Skeletal muscle satellite cell (primary cell): ENCODE measurements at regions not wholly inside any gene's neighbourhood (a gene's known extent, or its start where the extent isn't known, plus 50 kb on each side); places are given as distances from the start of the nearest gene placed in this dataset.
A peak's percentile ranks its signal among the peaks of the same experiment; 100 is the strongest.
"Not testable (repeated sequence)": the region's sequence is repeated elsewhere in the genome, so short reads cannot be mapped to it uniquely, and the experiment has no call there.

ENCODE experiments used
- H3K27me3 ChIP-seq: 2 replicates; pipeline ENCODE4 v1.7.0; 2013; ENCODE audit warnings: low read length; ENCODE audit not compliant: control insufficient read depth, insufficient read depth
- H3K36me3 ChIP-seq: 2 replicates; pipeline ENCODE4 v1.7.0; 2013; ENCODE audit warnings: mild to moderate bottlenecking, control low read depth, low read length; ENCODE audit not compliant: insufficient read depth
- H3K4me1 ChIP-seq: 2 replicates; pipeline ENCODE4 v1.7.0; 2013; ENCODE audit warnings: low read length; ENCODE audit not compliant: control insufficient read depth, insufficient read depth
- H3K4me2 ChIP-seq: 2 replicates; pipeline ENCODE4 v1.7.0; 2013; ENCODE audit warnings: mild to moderate bottlenecking, low read length
- H3K4me3 ChIP-seq: 2 replicates; pipeline ENCODE4 v1.7.0; 2013; ENCODE audit warnings: low read length
- H3K9ac ChIP-seq: 2 replicates; pipeline ENCODE4 v1.7.0; 2013; ENCODE audit warnings: mild to moderate bottlenecking, low read depth, low read length, moderate library complexity
- H3K9me3 ChIP-seq: replicated peaks from 2 replicates; pipeline ENCODE4 v1.7.0; 2013; ENCODE audit warnings: mild to moderate bottlenecking, control low read depth, low read length

DNA sequence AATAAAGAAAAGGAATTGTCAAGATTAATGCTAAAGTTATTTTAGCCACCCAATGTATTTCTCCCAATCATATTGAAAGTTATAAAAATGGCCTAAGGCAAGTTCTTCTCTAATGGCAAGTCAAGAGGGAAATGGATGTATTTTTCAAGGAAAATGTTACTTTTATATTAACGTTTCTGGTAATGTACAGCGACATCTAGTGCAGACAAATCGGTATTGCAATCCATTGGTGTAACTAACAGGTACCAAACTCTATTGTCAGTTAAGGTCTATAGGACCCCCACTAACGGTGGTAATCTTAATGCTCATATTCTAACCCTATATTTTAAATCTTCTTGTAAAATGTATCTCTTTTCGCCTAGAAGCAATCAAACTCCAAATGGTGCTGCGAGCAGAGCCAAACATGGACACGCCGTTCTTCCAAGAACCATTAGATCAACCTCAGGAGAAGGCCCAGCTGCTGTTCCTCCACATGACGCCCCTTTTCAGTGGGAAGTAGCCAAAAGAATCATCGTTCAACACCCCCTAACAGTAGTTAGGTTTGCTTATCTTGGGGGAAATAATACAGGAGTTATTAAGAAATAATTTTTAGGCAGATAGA is 98.5 kb upstream of the PABPC3 start:
- H3K4me2 ChIP-seq = no peak overlapping the region
- no peaks in the 10 kb centered on the region for H3K9me3 ChIP-seq
- no peak overlapping the region for H3K4me3 ChIP-seq
- H3K36me3 ChIP-seq = no peaks in the 10 kb centered on the region
- H3K9ac ChIP-seq = no peak overlapping the region
- peaks cover 20% of the 10 kb centered on the region for H3K27me3 ChIP-seq
- H3K4me1 ChIP-seq = peaks cover 12% of the 10 kb centered on the region

DNA sequence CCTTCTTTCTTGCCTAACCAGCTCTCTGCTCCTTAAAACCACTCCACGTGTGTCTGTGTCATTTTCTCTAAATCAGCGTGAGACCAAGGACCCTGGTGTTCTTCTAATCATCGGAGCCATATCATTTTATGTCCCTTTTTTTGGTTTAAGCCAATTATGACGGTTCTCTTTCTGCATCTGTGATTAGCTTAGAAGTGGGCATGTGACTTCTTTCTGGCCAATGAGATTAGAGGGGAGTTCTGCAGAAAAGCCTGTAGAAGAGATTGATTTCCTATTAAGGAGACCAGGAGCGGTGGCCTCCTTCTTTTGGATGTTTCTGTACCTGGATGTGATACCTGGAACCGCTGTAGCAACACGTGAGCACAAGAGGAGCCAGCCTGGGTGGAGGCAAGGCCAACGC is 97.5 kb upstream of the PABPC3 start:
- Histone ChIP-seq H3K9me3 (no peaks in the 10 kb centered on the region), H3K9ac (no peak overlapping the region), H3K4me3 (no peak overlapping the region), H3K4me2 (no peak overlapping the region), H3K36me3 (no peaks in the 10 kb centered on the region), H3K27me3 (peaks cover 11% of the 10 kb centered on the region), H3K4me1 (peaks cover 20% of the 10 kb centered on the region)

DNA sequence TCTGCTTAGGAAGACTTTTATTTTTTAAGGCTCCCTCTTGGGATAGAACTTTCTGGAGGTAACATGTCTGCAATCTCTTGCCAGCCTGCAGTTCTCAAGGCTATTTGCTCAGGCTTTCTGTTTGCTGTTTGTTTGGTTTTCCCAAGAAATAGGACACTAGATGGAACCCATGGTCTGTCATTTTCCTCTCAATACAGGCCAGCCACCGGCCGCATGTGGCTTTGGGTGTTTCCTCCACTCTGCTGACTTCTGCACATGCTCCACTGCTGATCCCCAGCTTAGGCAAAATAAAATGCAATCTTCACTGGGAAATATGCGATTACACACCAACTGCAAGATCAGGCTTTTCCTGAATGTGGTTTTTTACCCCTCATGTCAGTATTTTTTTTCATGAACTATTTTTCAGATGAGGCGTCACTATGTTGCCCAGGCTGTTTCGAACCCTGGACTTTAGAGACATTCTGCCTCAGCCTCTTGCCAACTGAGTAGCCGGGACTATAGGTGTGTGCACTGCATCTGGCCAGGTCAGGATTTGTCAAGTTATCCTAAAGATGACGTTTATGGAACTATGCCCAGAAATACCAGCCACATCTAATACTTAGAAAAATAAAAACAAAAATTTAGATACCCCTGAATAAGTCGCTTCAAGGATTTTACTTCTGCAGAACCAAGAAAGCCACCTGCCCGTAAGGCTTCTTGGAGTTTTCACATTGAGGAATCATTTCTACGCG is 94.3 kb upstream of the PABPC3 start:
- Histone ChIP-seq H3K36me3 (no peaks in the 10 kb centered on the region), H3K9me3 (no peaks in the 10 kb centered on the region), H3K9ac (peak overlapping the region; percentile 34), H3K4me2 (peak overlapping the region; percentile 59), H3K27me3 (no peaks in the 10 kb centered on the region), H3K4me3 (no peak overlapping the region), H3K4me1 (peaks cover 20% of the 10 kb centered on the region)

DNA sequence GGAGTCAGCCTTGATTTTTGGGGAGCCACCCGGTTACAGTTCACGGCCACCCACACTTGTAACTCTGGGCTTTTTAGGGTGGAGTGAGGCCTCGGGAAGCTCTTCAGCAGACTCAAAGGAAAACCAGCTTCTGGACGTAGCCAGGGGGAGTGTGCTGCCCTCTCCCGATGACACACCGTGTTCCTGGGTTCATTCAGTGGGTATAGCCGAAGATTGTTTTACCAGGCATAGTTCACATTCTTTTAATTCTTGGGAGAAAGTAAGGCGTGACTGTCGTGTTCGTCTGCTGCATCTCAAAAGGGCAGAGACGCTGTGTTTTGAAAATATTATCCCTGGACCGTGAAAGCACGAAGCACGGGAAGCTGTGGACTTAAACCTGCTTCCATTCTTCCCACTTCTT is 93.6 kb upstream of the PABPC3 start:
- peak overlapping the region; percentile 43 for H3K9ac ChIP-seq

DNA sequence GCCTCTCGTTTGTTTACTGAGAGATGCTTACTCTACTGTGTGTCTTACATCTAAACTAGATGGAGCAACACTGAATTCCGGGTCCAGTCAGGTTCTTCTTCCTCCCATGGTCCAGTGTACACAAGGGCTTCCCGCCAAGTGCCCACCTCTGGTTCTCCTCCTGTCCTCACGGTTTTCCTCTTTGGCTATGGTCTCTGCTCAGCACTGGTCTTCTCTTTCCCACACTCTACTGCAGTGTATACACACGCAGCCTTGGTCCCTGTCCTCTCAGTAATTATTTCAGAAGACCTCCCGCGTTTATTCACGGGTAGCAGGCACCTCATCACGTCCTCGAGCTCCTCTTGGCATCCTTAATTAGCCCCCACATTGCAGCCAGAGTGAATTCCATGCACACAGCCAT is 91.4 kb upstream of the PABPC3 start:
- not testable (repeated sequence) for H3K4me2 ChIP-seq, H3K4me3 ChIP-seq, H3K36me3 ChIP-seq, H3K27me3 ChIP-seq, H3K9me3 ChIP-seq, H3K9ac ChIP-seq
- peaks cover 20% of the 10 kb centered on the region for H3K4me1 ChIP-seq

More for the DNA sequence above, 93.6 kb upstream of the PABPC3 start:
- H3K4me3 ChIP-seq = peak overlapping the region; percentile 45
- peaks cover 20% of the 10 kb centered on the region for H3K4me1 ChIP-seq
- not testable (repeated sequence) for H3K27me3 ChIP-seq, H3K36me3 ChIP-seq, H3K9me3 ChIP-seq
- peak overlapping the region; percentile 59 for H3K4me2 ChIP-seq

DNA sequence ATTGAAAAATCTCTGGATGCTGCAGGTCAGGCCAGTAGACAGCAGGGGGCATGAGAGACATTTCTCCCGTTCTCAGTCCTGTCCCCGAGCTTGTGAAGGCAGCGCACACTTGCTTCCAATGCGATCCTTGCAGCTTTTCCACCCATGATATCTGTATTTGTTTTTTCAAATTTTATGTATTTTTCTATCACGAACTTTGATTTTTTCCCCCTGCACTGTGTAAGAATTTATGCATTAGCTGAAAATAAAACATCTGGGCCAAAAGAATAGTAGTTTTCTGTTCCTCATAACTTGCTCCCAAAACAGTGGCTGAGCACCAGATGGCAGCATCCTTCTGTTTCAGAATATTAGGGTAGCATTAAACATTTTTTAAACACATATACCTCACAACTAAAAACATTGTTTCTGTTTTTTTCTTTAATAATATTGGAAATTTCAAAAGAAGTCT is 90.9 kb upstream of the PABPC3 start:
- Histone ChIP-seq H3K4me1 (peaks cover 20% of the 10 kb centered on the region), H3K4me2 (peak overlapping the region; percentile 58), H3K4me3 (peak overlapping the region; percentile 18)
- not testable (repeated sequence) for H3K9ac ChIP-seq, H3K36me3 ChIP-seq, H3K9me3 ChIP-seq, H3K27me3 ChIP-seq

DNA sequence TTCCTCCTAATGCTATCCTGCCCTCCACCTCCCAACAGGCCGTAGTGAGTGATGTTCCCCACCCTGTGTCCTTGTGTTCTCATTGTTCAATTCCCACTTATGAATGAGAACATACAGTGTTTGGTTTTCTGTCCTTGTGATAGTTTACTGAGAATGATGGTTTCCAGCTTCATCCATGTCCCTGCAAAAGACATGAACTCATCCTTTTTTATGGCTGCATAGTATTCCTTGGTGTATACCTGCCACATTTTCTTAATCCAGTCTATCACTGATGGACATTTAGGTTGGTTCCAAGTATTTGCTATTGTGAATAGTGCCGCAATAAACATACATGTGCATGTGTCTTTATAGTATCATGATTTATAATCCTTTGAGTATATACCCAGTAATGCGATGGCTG is 88.5 kb upstream of the PABPC3 start:
- not testable (repeated sequence) for H3K9ac ChIP-seq

DNA sequence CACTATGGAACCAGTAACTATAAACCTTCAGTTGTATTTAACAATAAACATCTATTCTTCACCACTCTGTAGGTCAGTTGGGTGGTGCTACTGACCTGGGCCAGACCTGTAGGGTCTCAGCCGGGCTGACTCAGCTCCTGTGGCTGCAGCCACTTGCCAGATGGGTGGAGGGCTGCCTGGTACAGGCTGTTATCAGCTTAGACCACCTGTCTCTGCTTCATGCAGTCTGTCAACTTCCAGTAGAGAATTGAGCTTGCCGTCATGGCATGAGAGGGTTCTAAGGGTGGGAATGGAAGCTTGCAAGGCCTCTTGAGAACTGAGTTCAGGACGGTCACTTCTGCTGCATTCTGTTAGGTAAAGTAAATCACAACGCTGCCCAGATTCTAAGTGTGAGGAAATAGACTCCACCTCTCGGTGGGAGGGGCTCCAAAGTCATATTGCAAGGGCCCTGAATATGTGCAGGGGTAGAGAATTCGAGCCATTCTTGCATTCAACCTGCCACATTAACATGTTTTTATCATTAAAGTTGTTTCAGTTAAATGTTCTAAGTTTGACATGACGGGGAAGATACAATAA is 81.5 kb upstream of the PABPC3 start:
- H3K9ac ChIP-seq, H3K4me1 ChIP-seq, H3K9me3 ChIP-seq, H3K4me3 ChIP-seq, H3K4me2 ChIP-seq, H3K36me3 ChIP-seq: not testable (repeated sequence)
- peaks cover 26% of the 10 kb centered on the region for H3K27me3 ChIP-seq

More for the DNA sequence above, 88.5 kb upstream of the PABPC3 start:
- not testable (repeated sequence) for H3K9me3 ChIP-seq, H3K4me1 ChIP-seq, H3K36me3 ChIP-seq, H3K27me3 ChIP-seq, H3K4me3 ChIP-seq, H3K4me2 ChIP-seq

DNA sequence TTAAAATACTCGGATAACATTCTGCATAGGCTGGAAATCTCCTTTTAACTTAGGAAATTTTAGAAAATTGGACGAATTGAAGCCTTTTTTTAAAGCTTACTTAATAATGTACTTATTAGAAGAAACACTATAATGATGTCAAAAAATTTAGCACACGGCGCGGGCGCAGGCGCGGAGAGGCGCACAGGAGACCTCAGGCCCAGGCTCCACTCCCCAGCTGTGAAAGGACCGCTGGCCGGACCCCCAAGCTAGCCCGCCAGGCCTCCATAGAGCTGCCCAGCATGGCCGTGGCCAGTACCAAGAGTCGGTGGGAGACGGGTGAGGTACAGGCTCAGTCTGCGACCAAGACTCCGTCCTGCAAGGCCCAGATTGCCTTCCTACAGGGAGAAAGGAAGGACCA is 78.8 kb upstream of the PABPC3 start:
- H3K4me1 ChIP-seq, H3K9me3 ChIP-seq, H3K36me3 ChIP-seq, H3K4me2 ChIP-seq, H3K9ac ChIP-seq, H3K4me3 ChIP-seq: not testable (repeated sequence)
- H3K27me3 ChIP-seq = peaks cover 38% of the 10 kb centered on the region

DNA sequence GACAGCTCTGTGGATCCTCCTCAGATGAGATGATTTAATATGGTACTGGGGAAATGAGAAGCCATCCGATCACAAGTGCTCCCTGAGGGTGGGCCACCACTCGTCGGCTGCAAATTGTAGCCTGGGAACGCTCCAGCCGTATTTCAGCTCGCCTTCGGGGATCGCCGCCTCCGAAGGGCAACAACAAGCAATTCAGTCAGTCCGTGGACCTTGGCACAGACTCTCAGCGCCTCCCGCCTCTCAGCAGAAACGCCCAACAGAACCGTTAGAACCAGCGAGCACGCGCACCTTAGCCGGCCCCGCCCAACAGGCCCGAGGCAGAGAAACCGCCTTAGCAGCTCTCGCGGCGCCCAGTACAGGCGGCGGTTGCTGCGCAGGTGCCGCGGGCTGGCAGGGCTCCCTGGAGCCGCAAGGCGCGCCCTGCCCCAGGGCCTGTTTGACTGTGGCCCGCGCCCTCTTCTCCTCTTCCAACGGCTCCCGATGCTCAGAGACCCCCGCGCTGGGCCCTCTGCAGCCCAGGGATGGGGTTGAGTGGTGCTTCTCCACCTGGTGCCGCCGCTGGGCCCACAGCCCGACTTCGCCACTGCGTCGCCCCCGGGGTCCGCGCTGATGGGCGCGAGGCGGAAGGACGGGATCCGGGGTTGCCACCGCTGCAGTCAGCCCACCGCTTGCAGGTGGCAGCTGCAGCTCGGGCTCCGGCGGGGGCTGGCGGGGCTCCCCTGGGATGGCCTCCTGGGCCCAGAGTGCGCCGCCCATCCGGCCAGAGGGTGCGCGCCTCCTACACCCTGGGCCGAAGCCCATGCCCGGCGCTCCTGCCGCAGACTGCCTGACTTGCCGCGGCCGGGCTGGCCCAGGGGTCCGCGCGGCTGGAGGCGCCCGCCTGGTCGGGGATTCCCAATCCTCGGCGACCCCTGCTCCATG is 77.9 kb upstream of the PABPC3 start:
- Histone ChIP-seq H3K4me2 (peak overlapping the region; percentile 62), H3K4me3 (peak overlapping the region; percentile 49), H3K27me3 (peaks cover 40% of the 10 kb centered on the region)
- H3K4me1 ChIP-seq, H3K36me3 ChIP-seq, H3K9me3 ChIP-seq, H3K9ac ChIP-seq: not testable (repeated sequence)

DNA sequence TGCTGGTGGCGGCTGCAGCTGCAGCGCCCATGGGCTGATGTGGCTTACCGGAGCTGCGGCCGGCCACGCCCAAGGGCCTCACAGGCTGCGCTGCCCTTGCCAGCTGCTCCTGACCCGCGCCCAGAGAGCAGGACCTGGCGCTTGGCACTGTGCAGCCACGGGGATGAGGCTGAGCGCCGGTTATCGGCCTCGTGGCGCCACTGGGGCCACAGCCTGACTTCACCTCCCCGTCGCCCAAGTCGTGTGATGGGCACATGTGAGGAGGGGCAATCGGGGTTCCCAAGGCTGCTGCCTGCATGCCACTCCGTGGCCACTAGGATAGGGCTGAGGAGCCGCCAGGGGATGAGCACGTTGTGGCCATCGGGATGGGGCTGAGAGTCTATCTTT is 77.2 kb upstream of the PABPC3 start:
- Histone ChIP-seq H3K4me2 (peak overlapping the region; percentile 62), H3K4me1 (peaks cover 5% of the 10 kb centered on the region), H3K27me3 (peaks cover 40% of the 10 kb centered on the region), H3K9me3 (no peaks in the 10 kb centered on the region), H3K36me3 (no peaks in the 10 kb centered on the region), H3K4me3 (no peak overlapping the region), H3K9ac (no peak overlapping the region)
